Fibroblast of villous mesenchyme (primary cell): ENCODE measurements at regions not wholly inside any gene's neighbourhood (a gene's known extent, or its start where the extent isn't known, plus 50 kb on each side); places are given as distances from the start of the nearest gene placed in this dataset.

Experiments
- DNase-seq: peaks from one replicate; pipeline ENCODE4 v3.0.0-alpha.2; 2010; ENCODE audit warnings: low read depth
- H3K4me3 ChIP-seq: 2 replicates; pipeline ENCODE4 v1.5.1; 2011; ENCODE audit warnings: low read depth, mild to moderate bottlenecking, low read length
- CTCF ChIP-seq: IDR thresholded peaks from 2 replicates; pipeline ENCODE4 v1.5.1; 2012; ENCODE audit warnings: low read depth, mild to moderate bottlenecking, low read length; ENCODE audit not compliant: insufficient read depth

- no peak for TF ChIP-seq CTCF
- DNase-seq: no peak
- H3K4me3 ChIP-seq: no peak overlapping the region
These were observed 643.8 kb upstream of the ADGRL2 start for GRCh38 chr1:81156887-81157286.

- no peak for DNase-seq
- H3K4me3 ChIP-seq: no peak overlapping the region
- no peak for TF ChIP-seq CTCF
These were observed 645.6 kb upstream of the ADGRL2 start for GRCh38 chr1:81155131-81155530.

GRCh38 chr1:81151206-81151605 is 649.5 kb upstream of the ADGRL2 start:
- no peak overlapping the region for H3K4me3 ChIP-seq
- DNase-seq: no peak
- no peak for TF ChIP-seq CTCF

GRCh38 chr1:81149649-81150325 is 650.9 kb upstream of the ADGRL2 start:
- DNase-seq: no peak
- H3K4me3 ChIP-seq: no peak overlapping the region
- TF ChIP-seq CTCF: no peak

- TF ChIP-seq CTCF: no peak
- H3K4me3 ChIP-seq: no peak overlapping the region
- DNase-seq: peak; percentile 22
These were observed 656.4 kb upstream of the ADGRL2 start for GRCh38 chr1:81144240-81144825.

- TF ChIP-seq CTCF: no peak
- no peak overlapping the region for H3K4me3 ChIP-seq
- DNase-seq: peak; percentile 43
These were observed 658.5 kb upstream of the ADGRL2 start for GRCh38 chr1:81142099-81142826.

- no peak for DNase-seq
- TF ChIP-seq CTCF: no peak
- H3K4me3 ChIP-seq: no peak overlapping the region
These were observed 665.2 kb upstream of the ADGRL2 start for GRCh38 chr1:81135524-81135923.
